ENCODE measurements at regions not wholly inside any gene's neighbourhood (a gene's known extent, or its start where the extent isn't known, plus 50 kb on each side); places are given as distances from the start of the nearest gene placed in this dataset.
"Not testable (repeated sequence)": the region's sequence is repeated elsewhere in the genome, so short reads cannot be mapped to it uniquely, and the experiment has no call there.

GRCh38 chr4:188423039-188423438, 283.8 kb downstream of the TRIML1 start:
- H3K4me1 Mint-ChIP-seq = no peaks in the 10 kb centered on the region
- no peaks in the 10 kb centered on the region for H3K36me3 Mint-ChIP-seq (ENCODE audit: low read depth)
- intact Hi-C loops (cut with DNase I, micrococcal nuclease) = no loop called here
- no peak overlapping the region for H3K4me3 Mint-ChIP-seq
- no peak for DNase-seq
- no peak overlapping the region for H3K27ac Mint-ChIP-seq
- no peak for ATAC-seq
- CTCF ChIA-PET = no interaction called here
- H3K27me3 Mint-ChIP-seq = no peaks in the 10 kb centered on the region
- H3K9me3 Mint-ChIP-seq (ENCODE audit: low read depth) = peaks cover 5% of the 10 kb centered on the region
- POLR2A ChIA-PET = interaction anchor here (0.6 kb wide), 1 partner anchor 611 kb away, joined by 3 read pairs; no protein-coding TSS in a partner anchor

GRCh38 chr4:188428935-188429334, 289.7 kb downstream of the TRIML1 start:
- H3K36me3 Mint-ChIP-seq (ENCODE audit: low read depth) = no peaks in the 10 kb centered on the region
- no peaks in the 10 kb centered on the region for H3K27me3 Mint-ChIP-seq
- no peak for ATAC-seq
- DNase-seq = no peak
- no peaks in the 10 kb centered on the region for H3K4me1 Mint-ChIP-seq
- no peak overlapping the region for H3K27ac Mint-ChIP-seq
- H3K4me3 Mint-ChIP-seq = no peak overlapping the region
- intact Hi-C loops (cut with DNase I, micrococcal nuclease) = no loop called here
- peaks cover 23% of the 10 kb centered on the region for H3K9me3 Mint-ChIP-seq (ENCODE audit: low read depth)
- ChIA-PET POLR2A (no interaction called here), CTCF (no interaction called here)

GRCh38 chr4:188429965-188430364, 290.7 kb downstream of the TRIML1 start:
- Mint-ChIP-seq H3K36me3 (ENCODE audit: low read depth) (no peaks in the 10 kb centered on the region), H3K9me3 (ENCODE audit: low read depth) (peaks cover 26% of the 10 kb centered on the region), H3K27ac (no peak overlapping the region), H3K27me3 (no peaks in the 10 kb centered on the region), H3K4me1 (no peaks in the 10 kb centered on the region), H3K4me3 (no peak overlapping the region)
- ATAC-seq = no peak
- DNase-seq = no peak
- POLR2A ChIA-PET = no interaction called here
- CTCF ChIA-PET = no interaction called here
- intact Hi-C loops (cut with DNase I, micrococcal nuclease) = no loop called here

GRCh38 chr4:188430384-188430783, 291.1 kb downstream of the TRIML1 start:
- ChIA-PET POLR2A (no interaction called here), CTCF (no interaction called here)
- intact Hi-C loops (cut with DNase I, micrococcal nuclease) = no loop called here
- no peaks in the 10 kb centered on the region for H3K36me3 Mint-ChIP-seq (ENCODE audit: low read depth)
- no peak overlapping the region for H3K4me3 Mint-ChIP-seq
- no peaks in the 10 kb centered on the region for H3K4me1 Mint-ChIP-seq
- H3K27ac Mint-ChIP-seq = no peak overlapping the region
- no peaks in the 10 kb centered on the region for H3K27me3 Mint-ChIP-seq
- H3K9me3 Mint-ChIP-seq (ENCODE audit: low read depth) = peaks cover 26% of the 10 kb centered on the region
- no peak for ATAC-seq
- no peak for DNase-seq

- DNase-seq (no peak), ATAC-seq (no peak)
- ChIA-PET POLR2A (no interaction called here), CTCF (no interaction called here)
- no peaks in the 10 kb centered on the region for H3K36me3 Mint-ChIP-seq (ENCODE audit: low read depth)
- no peaks in the 10 kb centered on the region for H3K4me1 Mint-ChIP-seq
- no peaks in the 10 kb centered on the region for H3K27me3 Mint-ChIP-seq
- H3K27ac Mint-ChIP-seq = no peak overlapping the region
- H3K9me3 Mint-ChIP-seq (ENCODE audit: low read depth) = peaks cover 25% of the 10 kb centered on the region
- H3K4me3 Mint-ChIP-seq = no peak overlapping the region
- intact Hi-C loops (cut with DNase I, micrococcal nuclease) = no loop called here
Observed at GRCh38 chr4:188432328-188432727, 293.1 kb downstream of the TRIML1 start.

- DNase-seq (no peak), ATAC-seq (no peak)
- Mint-ChIP-seq H3K27me3 (no peaks in the 10 kb centered on the region), H3K27ac (no peak overlapping the region), H3K4me1 (no peaks in the 10 kb centered on the region), H3K36me3 (ENCODE audit: low read depth) (no peaks in the 10 kb centered on the region), H3K9me3 (ENCODE audit: low read depth) (peaks cover 23% of the 10 kb centered on the region), H3K4me3 (no peak overlapping the region)
- ChIA-PET CTCF (interaction anchor here (0.6 kb wide), 1 partner anchor 9 kb away, joined by 4 read pairs; no protein-coding TSS in a partner anchor), POLR2A (no interaction called here)
- intact Hi-C loops (cut with DNase I, micrococcal nuclease) = loop anchor here in 1 of 2 experiments (2.0 kb wide), 1 partner anchor 37 kb away; no protein-coding TSS in a partner anchor
Observed at GRCh38 chr4:188433741-188434315, 294.6 kb downstream of the TRIML1 start.

GRCh38 chr4:188434643-188435042, 295.4 kb downstream of the TRIML1 start:
- H3K9me3 Mint-ChIP-seq (ENCODE audit: low read depth) = peaks cover 23% of the 10 kb centered on the region
- ChIA-PET CTCF (no interaction called here), POLR2A (no interaction called here)
- H3K36me3 Mint-ChIP-seq (ENCODE audit: low read depth) = no peaks in the 10 kb centered on the region
- ATAC-seq (no peak), DNase-seq (no peak)
- no peak overlapping the region for H3K27ac Mint-ChIP-seq
- no peaks in the 10 kb centered on the region for H3K4me1 Mint-ChIP-seq
- intact Hi-C loops (cut with DNase I, micrococcal nuclease) = loop anchor here in 1 of 2 experiments (2.0 kb wide), 1 partner anchor 38 kb away; no protein-coding TSS in a partner anchor
- H3K27me3 Mint-ChIP-seq = no peaks in the 10 kb centered on the region
- H3K4me3 Mint-ChIP-seq = no peak overlapping the region

- Mint-ChIP-seq H3K27ac (no peak overlapping the region), H3K27me3 (no peaks in the 10 kb centered on the region), H3K9me3 (ENCODE audit: low read depth) (peaks cover 24% of the 10 kb centered on the region), H3K4me3 (no peak overlapping the region), H3K4me1 (no peaks in the 10 kb centered on the region), H3K36me3 (ENCODE audit: low read depth) (no peaks in the 10 kb centered on the region)
- intact Hi-C loops (cut with DNase I, micrococcal nuclease) = loop anchor here in 1 of 2 experiments (2.0 kb wide), 1 partner anchor 39 kb away; no protein-coding TSS in a partner anchor
- DNase-seq (no peak), ATAC-seq (no peak)
- ChIA-PET POLR2A (no interaction called here), CTCF (interaction anchor here (0.6 kb wide), 1 partner anchor 974 kb away, joined by 4 read pairs; no protein-coding TSS in a partner anchor)
Observed at GRCh38 chr4:188435381-188435780, 296.1 kb downstream of the TRIML1 start.

- no peaks in the 10 kb centered on the region for H3K27me3 Mint-ChIP-seq
- intact Hi-C loops (cut with DNase I, micrococcal nuclease) = no loop called here
- CTCF ChIA-PET = no interaction called here
- DNase-seq = no peak
- peaks cover 12% of the 10 kb centered on the region for H3K9me3 Mint-ChIP-seq (ENCODE audit: low read depth)
- no peaks in the 10 kb centered on the region for H3K4me1 Mint-ChIP-seq
- no peak for ATAC-seq
- H3K36me3 Mint-ChIP-seq (ENCODE audit: low read depth) = no peaks in the 10 kb centered on the region
- no peak overlapping the region for H3K4me3 Mint-ChIP-seq
- H3K27ac Mint-ChIP-seq = no peak overlapping the region
- POLR2A ChIA-PET = no interaction called here
Observed at GRCh38 chr4:188437535-188437934, 298.3 kb downstream of the TRIML1 start.

- DNase-seq; H3K36me3 Mint-ChIP-seq (ENCODE audit: low read depth); POLR2A ChIA-PET; CTCF ChIA-PET; H3K27ac Mint-ChIP-seq; ATAC-seq; H3K4me1 Mint-ChIP-seq; intact Hi-C loops (cut with DNase I, micrococcal nuclease); H3K27me3 Mint-ChIP-seq; H3K9me3 Mint-ChIP-seq (ENCODE audit: low read depth); H3K4me3 Mint-ChIP-seq: not testable (repeated sequence)
Observed at GRCh38 chr4:188438391-188438824, 299.2 kb downstream of the TRIML1 start.

- H3K36me3 Mint-ChIP-seq (ENCODE audit: low read depth) = no peaks in the 10 kb centered on the region
- ChIA-PET POLR2A (no interaction called here), CTCF (interaction anchor here (0.6 kb wide), 1 partner anchor 74 kb away, joined by 3 read pairs; no protein-coding TSS in a partner anchor)
- intact Hi-C loops (cut with DNase I, micrococcal nuclease) = no loop called here
- no peaks in the 10 kb centered on the region for H3K27me3 Mint-ChIP-seq
- H3K27ac Mint-ChIP-seq = no peak overlapping the region
- ATAC-seq (no peak), DNase-seq (no peak)
- no peak overlapping the region for H3K4me3 Mint-ChIP-seq
- H3K4me1 Mint-ChIP-seq = no peaks in the 10 kb centered on the region
- H3K9me3 Mint-ChIP-seq (ENCODE audit: low read depth) = peaks cover 12% of the 10 kb centered on the region
Observed at GRCh38 chr4:188439641-188440311, 300.5 kb downstream of the TRIML1 start.

GRCh38 chr4:188444500-188444899, 305.3 kb downstream of the TRIML1 start:
- no peak overlapping the region for H3K4me3 Mint-ChIP-seq
- H3K27me3 Mint-ChIP-seq = no peaks in the 10 kb centered on the region
- ATAC-seq (no peak), DNase-seq (no peak)
- no peaks in the 10 kb centered on the region for H3K4me1 Mint-ChIP-seq
- intact Hi-C loops (cut with DNase I, micrococcal nuclease) = no loop called here
- CTCF ChIA-PET = no interaction called here
- POLR2A ChIA-PET = no interaction called here
- H3K9me3 Mint-ChIP-seq (ENCODE audit: low read depth) = peaks cover 12% of the 10 kb centered on the region
- H3K27ac Mint-ChIP-seq = no peak overlapping the region
- no peaks in the 10 kb centered on the region for H3K36me3 Mint-ChIP-seq (ENCODE audit: low read depth)
